ENCODE measurements at regions not wholly inside any gene's neighbourhood (a gene's known extent, or its start where the extent isn't known, plus 50 kb on each side); places are given as distances from the start of the nearest gene placed in this dataset.

DNA sequence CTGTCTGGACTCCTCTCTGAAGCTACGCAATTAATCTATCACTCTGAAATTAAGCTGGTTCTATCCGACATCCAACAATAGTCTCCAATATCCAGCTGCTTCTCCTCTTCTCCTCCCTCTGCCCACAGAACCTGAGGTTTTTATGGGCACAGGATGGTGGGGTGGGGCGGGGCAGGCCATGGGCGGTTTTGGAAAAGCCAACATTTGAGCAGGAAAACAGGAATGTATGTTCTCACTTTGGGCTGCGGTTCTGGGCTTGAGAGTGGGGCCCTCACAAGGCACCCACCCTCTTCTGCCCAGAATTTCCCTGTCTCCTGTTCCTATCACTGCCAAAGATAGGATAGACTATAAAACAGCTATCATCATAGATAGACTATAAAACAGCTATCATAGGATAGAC lies 1144.2 kb downstream of the EPHA7 start:
- no peak for TF ChIP-seq EZH2 (IDR thresholded peaks at IDR 0.05; ENCODE audit: borderline replicate concordance, insufficient read depth, low read length, poor library complexity, severe bottlenecking)
- TF ChIP-seq, protein P1, sequence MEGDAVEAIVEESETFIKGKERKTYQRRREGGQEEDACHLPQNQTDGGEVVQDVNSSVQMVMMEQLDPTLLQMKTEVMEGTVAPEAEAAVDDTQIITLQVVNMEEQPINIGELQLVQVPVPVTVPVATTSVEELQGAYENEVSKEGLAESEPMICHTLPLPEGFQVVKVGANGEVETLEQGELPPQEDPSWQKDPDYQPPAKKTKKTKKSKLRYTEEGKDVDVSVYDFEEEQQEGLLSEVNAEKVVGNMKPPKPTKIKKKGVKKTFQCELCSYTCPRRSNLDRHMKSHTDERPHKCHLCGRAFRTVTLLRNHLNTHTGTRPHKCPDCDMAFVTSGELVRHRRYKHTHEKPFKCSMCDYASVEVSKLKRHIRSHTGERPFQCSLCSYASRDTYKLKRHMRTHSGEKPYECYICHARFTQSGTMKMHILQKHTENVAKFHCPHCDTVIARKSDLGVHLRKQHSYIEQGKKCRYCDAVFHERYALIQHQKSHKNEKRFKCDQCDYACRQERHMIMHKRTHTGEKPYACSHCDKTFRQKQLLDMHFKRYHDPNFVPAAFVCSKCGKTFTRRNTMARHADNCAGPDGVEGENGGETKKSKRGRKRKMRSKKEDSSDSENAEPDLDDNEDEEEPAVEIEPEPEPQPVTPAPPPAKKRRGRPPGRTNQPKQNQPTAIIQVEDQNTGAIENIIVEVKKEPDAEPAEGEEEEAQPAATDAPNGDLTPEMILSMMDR (IDR thresholded peaks at IDR 0.05; ENCODE audit: poor library complexity, severe bottlenecking): no peak
